Stomach smooth muscle (tissue), 2 donors: ENCODE measurements at regions not wholly inside any gene's neighbourhood (a gene's known extent, or its start where the extent isn't known, plus 50 kb on each side); places are given as distances from the start of the nearest gene placed in this dataset.
A peak's percentile ranks its signal among the peaks of the same experiment; 100 is the strongest.

Experiments used
- H3K27ac ChIP-seq: one replicate; pipeline ENCODE4 v1.7.0; 2013; ENCODE audit warnings: mild to moderate bottlenecking, low read length, inconsistent platforms
- H3K27me3 ChIP-seq, 2 donors: one replicate each; pipeline ENCODE4 v1.7.0; 2013; ENCODE audit warnings: low read length in 2 of 2; ENCODE audit not compliant: insufficient read depth in 2 of 2, control insufficient read depth in 1 of 2
- H3K36me3 ChIP-seq, 2 donors: one replicate each; pipeline ENCODE4 v1.7.0; 2013; ENCODE audit warnings: low read length in 2 of 2; ENCODE audit not compliant: control insufficient read depth in 2 of 2, insufficient read depth in 2 of 2
- H3K4me1 ChIP-seq: one replicate; pipeline ENCODE4 v1.7.0; 2013; ENCODE audit warnings: low read length; ENCODE audit not compliant: control insufficient read depth, insufficient read depth
- H3K4me3 ChIP-seq, 2 donors: one replicate each; pipeline ENCODE4 v1.7.0; 2013; ENCODE audit warnings: low read length in 2 of 2
- H3K9ac ChIP-seq, 2 donors: one replicate each; pipeline ENCODE4 v1.7.0; 2013; ENCODE audit warnings: low read length in 2 of 2, mild to moderate bottlenecking in 1 of 2
- H3K9me3 ChIP-seq, 2 donors: one replicate each; pipeline ENCODE4 v1.7.0; 2013; ENCODE audit warnings: low read length in 2 of 2; ENCODE audit not compliant: control insufficient read depth in 2 of 2
- donor health status: healthy.
- donor health status: Pancreatic carcinoma.

DNA sequence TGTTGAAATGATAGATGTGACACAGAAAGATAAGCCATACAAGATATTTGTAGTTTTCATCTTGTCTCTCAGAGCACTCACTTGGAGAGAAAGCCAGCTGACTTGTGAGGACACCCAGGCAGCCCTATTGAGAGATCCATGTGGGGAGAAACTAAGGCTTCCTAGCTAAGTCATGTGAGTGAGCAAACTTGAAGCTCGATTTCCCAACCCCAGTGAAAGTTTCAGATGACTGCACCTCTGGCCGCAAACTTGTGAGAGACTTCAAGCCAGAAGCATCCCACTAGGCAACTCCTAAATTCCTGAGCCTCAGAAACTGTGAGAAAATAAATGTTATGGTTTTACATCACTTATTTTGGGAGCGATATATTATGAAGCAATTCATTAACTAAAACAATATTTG, 832.3 kb downstream of the LTN1 start:
- Histone ChIP-seq H3K4me1 (no peaks in the 10 kb centered on the region), H3K9me3 (no peaks in the 10 kb centered on the region), H3K4me3 (no peak overlapping the region), H3K9ac (no peak overlapping the region), H3K27ac (no peak overlapping the region), H3K27me3 (no peaks in the 10 kb centered on the region), H3K36me3 (no peaks in the 10 kb centered on the region)

DNA sequence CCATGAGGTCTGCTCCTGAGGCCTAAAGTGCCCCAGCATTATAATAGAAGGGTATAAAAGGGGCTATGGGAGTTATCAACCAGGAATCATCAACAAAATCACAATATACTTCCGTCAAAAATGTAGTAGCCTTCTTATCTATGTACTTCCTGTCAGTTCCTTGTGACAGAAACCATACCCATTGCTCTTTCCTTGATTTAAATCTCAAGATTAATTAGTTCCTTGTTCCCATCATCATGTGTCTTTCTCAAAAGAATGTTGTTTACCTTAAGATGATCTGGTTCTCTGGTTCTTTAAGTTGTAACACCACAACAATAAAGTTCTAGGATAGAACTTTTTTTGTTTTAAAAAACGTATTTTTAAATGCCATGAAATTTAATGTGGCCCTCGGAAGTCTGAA, 833.3 kb downstream of the LTN1 start:
- H3K9ac ChIP-seq: no peak overlapping the region
- no peaks in the 10 kb centered on the region for H3K9me3 ChIP-seq
- no peaks in the 10 kb centered on the region for H3K36me3 ChIP-seq
- no peak overlapping the region for H3K4me3 ChIP-seq
- no peak overlapping the region for H3K27ac ChIP-seq
- H3K27me3 ChIP-seq: no peaks in the 10 kb centered on the region
- no peaks in the 10 kb centered on the region for H3K4me1 ChIP-seq

DNA sequence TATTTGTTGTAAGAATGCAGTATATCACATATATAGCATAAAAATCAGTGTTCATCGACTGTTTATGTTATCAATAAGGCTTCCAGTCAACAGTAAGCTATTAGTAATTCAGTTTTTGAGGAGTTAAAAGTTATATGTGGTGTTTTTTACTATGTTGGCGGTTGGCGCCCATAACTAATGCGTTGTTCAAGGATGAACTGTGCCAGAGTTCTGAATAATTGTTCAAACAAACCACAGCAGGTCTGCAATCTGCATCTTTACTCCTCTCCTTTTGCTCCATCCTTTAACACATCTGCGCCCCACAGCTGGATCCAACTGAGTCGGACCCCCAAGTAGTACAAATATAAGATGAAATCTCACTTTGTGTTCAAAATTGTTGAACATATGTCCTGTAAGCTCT, 836.1 kb downstream of the LTN1 start:
- no peaks in the 10 kb centered on the region for H3K4me1 ChIP-seq
- H3K36me3 ChIP-seq: no peaks in the 10 kb centered on the region
- no peak overlapping the region for H3K27ac ChIP-seq
- no peaks in the 10 kb centered on the region for H3K9me3 ChIP-seq
- no peaks in the 10 kb centered on the region for H3K27me3 ChIP-seq
- H3K9ac ChIP-seq: no peak overlapping the region
- no peak overlapping the region for H3K4me3 ChIP-seq

DNA sequence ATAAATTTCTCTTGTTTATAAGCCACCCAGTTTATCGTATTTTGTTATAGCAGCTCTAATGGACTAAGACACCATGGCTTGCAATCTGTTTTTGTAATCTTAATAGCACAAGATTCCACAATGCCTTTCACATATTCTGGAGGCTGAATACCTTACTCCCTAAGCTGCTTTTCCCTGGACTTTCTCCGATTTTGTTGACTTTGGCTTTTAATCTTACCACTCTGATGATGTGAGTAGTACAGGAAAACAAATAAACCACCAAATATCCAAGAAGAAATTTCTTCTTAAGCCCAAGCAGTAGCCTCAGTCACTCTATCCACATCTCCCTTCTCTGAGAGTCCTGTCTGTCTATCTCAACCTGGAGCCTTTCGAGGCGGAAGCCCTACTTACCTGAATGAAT, 838.6 kb downstream of the LTN1 start:
- Histone ChIP-seq H3K9ac (no peak overlapping the region), H3K4me3 (no peak overlapping the region), H3K27me3 (no peaks in the 10 kb centered on the region), H3K27ac (no peak overlapping the region), H3K4me1 (no peaks in the 10 kb centered on the region), H3K36me3 (no peaks in the 10 kb centered on the region), H3K9me3 (no peaks in the 10 kb centered on the region)

DNA sequence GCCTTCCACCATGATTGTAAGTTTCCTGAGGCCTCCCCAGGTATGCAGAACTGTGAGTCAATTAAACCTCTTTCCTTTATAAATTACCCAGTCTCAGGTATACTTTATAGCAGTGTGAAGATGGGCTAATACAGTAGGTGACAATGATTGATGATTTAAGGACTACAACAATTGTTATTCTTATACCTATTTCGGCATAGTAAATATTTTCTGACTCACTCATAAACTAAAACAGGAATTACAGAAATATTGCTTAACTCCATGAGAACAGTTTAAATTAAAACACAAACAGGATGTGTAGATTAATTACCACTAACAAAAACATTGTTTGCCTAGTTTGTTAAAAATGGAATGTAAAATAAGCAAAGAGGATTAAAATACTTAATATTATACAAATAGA, 839.9 kb downstream of the LTN1 start:
- Histone ChIP-seq H3K36me3 (no peaks in the 10 kb centered on the region), H3K27ac (no peak overlapping the region), H3K27me3 (no peaks in the 10 kb centered on the region), H3K4me1 (no peaks in the 10 kb centered on the region), H3K9ac (no peak overlapping the region), H3K4me3 (no peak overlapping the region), H3K9me3 (no peaks in the 10 kb centered on the region)

DNA sequence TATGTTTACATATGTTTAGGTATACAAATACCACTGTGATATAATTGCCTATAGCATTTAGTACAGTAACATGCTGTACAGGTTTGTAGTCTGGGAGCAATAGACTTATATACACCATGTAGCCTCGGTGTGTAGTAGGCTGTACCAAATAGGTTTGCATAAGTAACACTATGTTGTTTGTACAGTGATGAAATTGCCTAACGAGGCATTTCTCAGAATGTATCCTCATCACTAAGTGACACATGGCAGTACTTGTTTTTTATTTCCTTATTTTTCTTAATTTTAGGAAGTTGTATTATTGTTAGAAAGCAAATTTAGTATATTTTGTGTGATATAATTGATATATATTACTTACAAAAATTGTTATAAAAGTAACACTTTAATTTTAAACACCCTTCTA, 840.9 kb downstream of the LTN1 start:
- Histone ChIP-seq H3K9me3 (no peaks in the 10 kb centered on the region), H3K4me3 (no peak overlapping the region), H3K36me3 (no peaks in the 10 kb centered on the region), H3K27me3 (no peaks in the 10 kb centered on the region), H3K9ac (no peak overlapping the region), H3K4me1 (no peaks in the 10 kb centered on the region), H3K27ac (no peak overlapping the region)

DNA sequence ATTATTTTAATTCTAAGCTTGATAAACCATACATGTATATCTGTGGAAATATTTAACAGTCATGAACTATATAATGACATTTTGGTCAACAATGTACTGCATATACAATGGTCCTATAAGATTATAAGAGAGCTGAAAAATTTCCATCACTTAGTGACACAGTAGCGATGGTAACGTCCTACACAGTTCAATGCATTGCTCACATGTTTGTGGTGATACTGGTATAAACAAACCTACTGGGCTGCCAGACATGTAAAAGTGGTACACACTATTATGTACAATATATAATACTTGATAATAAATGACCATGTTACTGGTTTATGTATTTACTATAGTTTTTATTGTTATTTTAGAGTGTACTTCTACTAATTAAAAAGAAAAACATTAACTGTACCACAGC, 841.9 kb downstream of the LTN1 start:
- no peaks in the 10 kb centered on the region for H3K9me3 ChIP-seq
- H3K27me3 ChIP-seq: no peaks in the 10 kb centered on the region
- no peak overlapping the region for H3K9ac ChIP-seq

DNA sequence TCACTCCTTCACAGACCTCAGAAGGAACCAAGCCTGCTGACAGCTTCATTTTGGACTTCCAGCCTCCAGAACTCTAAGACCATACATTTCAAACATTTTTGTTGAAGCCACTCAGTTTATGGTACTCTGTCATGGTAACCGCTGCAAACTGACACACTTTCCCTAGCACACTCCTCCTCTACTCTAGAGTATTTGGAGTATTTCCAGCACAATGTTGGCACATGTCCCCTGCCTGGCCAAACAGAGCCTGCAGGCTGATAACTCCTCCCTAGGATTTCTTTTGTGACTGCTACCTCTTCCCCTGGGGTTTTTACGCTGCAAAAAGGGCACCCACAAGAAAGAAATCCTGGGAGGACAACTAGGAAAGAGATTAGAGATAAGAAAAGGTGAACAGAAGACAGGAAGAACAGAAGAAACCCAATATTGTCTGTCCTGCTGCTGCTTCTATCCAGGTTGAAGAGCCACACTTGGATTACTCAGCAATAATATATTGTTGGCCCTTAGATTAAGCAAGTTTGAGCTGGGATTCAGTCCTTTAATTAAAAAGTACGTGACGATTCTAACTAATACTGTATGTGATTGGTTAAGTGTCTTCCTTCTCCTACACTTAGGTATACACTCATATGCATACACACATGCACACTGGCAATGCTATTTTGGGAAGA, 844.1 kb downstream of the LTN1 start:
- Histone ChIP-seq H3K4me3 (no peak overlapping the region), H3K9me3 (no peaks in the 10 kb centered on the region), H3K9ac (no peak overlapping the region), H3K4me1 (no peaks in the 10 kb centered on the region), H3K27me3 (no peaks in the 10 kb centered on the region), H3K36me3 (no peaks in the 10 kb centered on the region), H3K27ac (no peak overlapping the region)

More for the DNA sequence above, 841.9 kb downstream of the LTN1 start:
- no peak overlapping the region for H3K27ac ChIP-seq
- H3K36me3 ChIP-seq: no peaks in the 10 kb centered on the region
- no peak overlapping the region for H3K4me3 ChIP-seq
- H3K4me1 ChIP-seq: no peaks in the 10 kb centered on the region

DNA sequence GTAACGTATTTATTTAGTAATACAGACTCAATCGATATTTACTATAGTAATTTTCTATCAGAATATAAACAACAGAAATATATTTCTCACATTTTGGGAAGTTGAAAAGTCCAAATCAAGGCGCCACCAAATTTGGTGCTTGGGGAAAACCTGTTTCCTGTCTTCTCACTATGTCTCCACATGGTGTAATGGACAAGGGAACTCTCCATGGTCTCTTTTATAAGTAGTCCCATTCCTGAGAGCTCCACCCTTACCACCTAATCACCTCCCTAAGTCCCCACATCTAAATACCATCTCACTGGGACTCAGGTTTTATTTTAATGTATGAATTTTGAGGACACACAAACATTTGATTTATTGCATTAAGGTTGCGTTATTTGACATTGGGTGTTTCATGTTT, 848.0 kb downstream of the LTN1 start:
- H3K9ac ChIP-seq: no peak overlapping the region
- no peaks in the 10 kb centered on the region for H3K36me3 ChIP-seq
- no peaks in the 10 kb centered on the region for H3K27me3 ChIP-seq
- no peak overlapping the region for H3K4me3 ChIP-seq
- no peaks in the 10 kb centered on the region for H3K9me3 ChIP-seq
- H3K4me1 ChIP-seq: peaks cover 2% of the 10 kb centered on the region
- no peak overlapping the region for H3K27ac ChIP-seq

DNA sequence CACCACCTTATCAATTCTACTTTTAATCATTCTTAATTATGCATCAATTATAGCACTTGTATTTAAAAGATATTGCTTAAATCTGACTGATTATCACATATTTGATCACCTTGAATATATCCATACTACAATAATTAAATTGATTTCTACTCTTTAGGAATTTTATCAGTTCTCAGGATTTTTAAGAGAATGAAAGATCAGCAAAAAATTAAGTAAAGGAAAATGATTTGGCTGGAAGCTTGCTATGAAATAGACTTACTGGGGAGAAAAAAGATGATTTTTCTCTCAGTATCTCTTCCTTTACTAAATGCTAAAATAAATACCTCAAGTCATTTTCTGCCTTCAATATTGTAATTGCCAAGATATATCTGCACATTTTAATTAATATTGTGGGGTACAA, 848.6 kb downstream of the LTN1 start:
- Histone ChIP-seq H3K36me3 (no peaks in the 10 kb centered on the region), H3K4me3 (no peak overlapping the region), H3K27me3 (no peaks in the 10 kb centered on the region), H3K9me3 (no peaks in the 10 kb centered on the region), H3K4me1 (peaks cover 2% of the 10 kb centered on the region), H3K9ac (no peak overlapping the region), H3K27ac (no peak overlapping the region)

DNA sequence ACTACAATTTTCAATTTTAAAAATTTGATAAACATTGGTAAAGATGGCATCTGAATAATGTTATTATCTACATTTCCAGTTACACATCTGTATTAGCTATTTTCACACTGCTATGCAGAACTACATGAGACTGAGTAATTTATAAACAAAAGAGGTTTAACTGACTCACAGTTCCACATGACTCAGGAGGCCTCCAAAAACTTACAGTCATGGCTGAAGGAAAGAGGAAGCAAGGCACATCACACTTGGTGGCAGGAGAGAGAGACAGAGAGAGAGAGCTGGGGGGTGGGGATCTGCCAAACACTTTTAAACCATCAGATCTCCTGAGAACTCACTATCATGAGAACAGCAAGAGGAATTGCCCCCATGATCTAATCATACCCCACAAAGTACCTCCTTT, 850.0 kb downstream of the LTN1 start:
- Histone ChIP-seq H3K9me3 (no peaks in the 10 kb centered on the region), H3K36me3 (no peaks in the 10 kb centered on the region), H3K27me3 (no peaks in the 10 kb centered on the region), H3K4me3 (peak overlapping the region in 1 of 2 donors; percentile 16), H3K9ac (no peak overlapping the region), H3K4me1 (peaks cover 2% of the 10 kb centered on the region), H3K27ac (no peak overlapping the region)
